ENCODE measurements at regions not wholly inside any gene's neighbourhood (a gene's known extent, or its start where the extent isn't known, plus 50 kb on each side); places are given as distances from the start of the nearest gene placed in this dataset.

GRCh38 chr13:103799028-103799427 lies 732.8 kb upstream of the SLC10A2 start:
- H3K27me3 ChIP-seq (ENCODE audit: control insufficient read depth, low read length) = no peaks in the 10 kb centered on the region

GRCh38 chr13:103795892-103796478 lies 729.8 kb upstream of the SLC10A2 start:
- Histone ChIP-seq H3K79me2 (ENCODE audit: control insufficient read depth, low read length) (no peaks in the 10 kb centered on the region), H3F3A (ENCODE audit: control insufficient read depth, insufficient read depth) (no peaks in the 10 kb centered on the region), H3K9me3 (ENCODE audit: control insufficient read depth, insufficient read depth, low read length) (no peaks in the 10 kb centered on the region), H3K9me2 (replicated peaks; ENCODE audit: control insufficient read depth, low read length) (no peaks in the 10 kb centered on the region), H3K27me3 (ENCODE audit: control insufficient read depth, low read length) (no peaks in the 10 kb centered on the region), H3K4me2 (ENCODE audit: low read length) (no peak overlapping the region), H3K4me3 (ENCODE audit: low read length) (no peak overlapping the region), H3K27ac (ENCODE audit: low read depth, low read length) (no peak overlapping the region), H4K20me1 (ENCODE audit: control insufficient read depth, insufficient read depth, low read depth, low read length) (no peaks in the 10 kb centered on the region), H3K36me3 (ENCODE audit: control insufficient read depth, low read length) (no peaks in the 10 kb centered on the region), H3K4me1 (ENCODE audit: control insufficient read depth, low read length) (no peaks in the 10 kb centered on the region)
- TF ChIP-seq CTCF (IDR thresholded peaks at IDR 0.05; ENCODE audit: low read depth, low read length, poor library complexity, severe bottlenecking) = no peak
- TF ChIP-seq EZH2phosphoT487 (IDR thresholded peaks at IDR 0.05; ENCODE audit: borderline replicate concordance, low read length) = no peak

More at GRCh38 chr13:103799028-103799427, 732.8 kb upstream of the SLC10A2 start:
- no peaks in the 10 kb centered on the region for H3K79me2 ChIP-seq (ENCODE audit: control insufficient read depth, low read length)
- no peaks in the 10 kb centered on the region for H3K9me2 ChIP-seq (replicated peaks; ENCODE audit: control insufficient read depth, low read length)
- H3K4me2 ChIP-seq (ENCODE audit: low read length) = no peak overlapping the region
- no peaks in the 10 kb centered on the region for H3K9me3 ChIP-seq (ENCODE audit: control insufficient read depth, insufficient read depth, low read length)
- no peak overlapping the region for H3K4me3 ChIP-seq (ENCODE audit: low read length)
- TF ChIP-seq EZH2phosphoT487 (IDR thresholded peaks at IDR 0.05; ENCODE audit: borderline replicate concordance, low read length) = no peak
- TF ChIP-seq CTCF (IDR thresholded peaks at IDR 0.05; ENCODE audit: low read depth, low read length, poor library complexity, severe bottlenecking) = no peak
- no peak overlapping the region for H3K27ac ChIP-seq (ENCODE audit: low read depth, low read length)
- H3K4me1 ChIP-seq (ENCODE audit: control insufficient read depth, low read length) = no peaks in the 10 kb centered on the region
- no peaks in the 10 kb centered on the region for H4K20me1 ChIP-seq (ENCODE audit: control insufficient read depth, insufficient read depth, low read depth, low read length)
- H3K36me3 ChIP-seq (ENCODE audit: control insufficient read depth, low read length) = no peaks in the 10 kb centered on the region
- no peaks in the 10 kb centered on the region for H3F3A ChIP-seq (ENCODE audit: control insufficient read depth, insufficient read depth)

GRCh38 chr13:103794526-103794925 lies 728.3 kb upstream of the SLC10A2 start:
- Histone ChIP-seq H3K79me2 (ENCODE audit: control insufficient read depth, low read length) (no peaks in the 10 kb centered on the region), H3K27me3 (ENCODE audit: control insufficient read depth, low read length) (no peaks in the 10 kb centered on the region), H3K4me3 (ENCODE audit: low read length) (no peak overlapping the region), H3K9me3 (ENCODE audit: control insufficient read depth, insufficient read depth, low read length) (no peaks in the 10 kb centered on the region), H4K20me1 (ENCODE audit: control insufficient read depth, insufficient read depth, low read depth, low read length) (no peaks in the 10 kb centered on the region), H3K36me3 (ENCODE audit: control insufficient read depth, low read length) (no peaks in the 10 kb centered on the region), H3K4me2 (ENCODE audit: low read length) (no peak overlapping the region), H3K27ac (ENCODE audit: low read depth, low read length) (no peak overlapping the region), H3F3A (ENCODE audit: control insufficient read depth, insufficient read depth) (no peaks in the 10 kb centered on the region), H3K4me1 (ENCODE audit: control insufficient read depth, low read length) (no peaks in the 10 kb centered on the region), H3K9me2 (replicated peaks; ENCODE audit: control insufficient read depth, low read length) (no peaks in the 10 kb centered on the region)
- TF ChIP-seq EZH2phosphoT487 (IDR thresholded peaks at IDR 0.05; ENCODE audit: borderline replicate concordance, low read length) = no peak
- TF ChIP-seq CTCF (IDR thresholded peaks at IDR 0.05; ENCODE audit: low read depth, low read length, poor library complexity, severe bottlenecking) = no peak
